HepG2 (cell line): ENCODE measurements at regions not wholly inside any gene's neighbourhood (a gene's known extent, or its start where the extent isn't known, plus 50 kb on each side); places are given as distances from the start of the nearest gene placed in this dataset.

Source experiments
- ATAC-seq: fragments of 200-7000 bp; cut with Tn5 transposase; 3 replicates; pipeline ENCODE4 v1.9.1; 2020; ENCODE audit warnings: mild to moderate bottlenecking, moderate library complexity
- BruUV-seq: library from RNA; stranded (reverse); fragments of 400-500 nt; replicated peaks from 2 replicates; lab custom pipeline; 2021; lab: Mats Ljungman, UMichigan
- CTCF ChIA-PET: fragments of 300-600 bp; formaldehyde crosslinking; extraction: SDS; loops from one replicate; lab custom pipeline; 2021; ENCODE audit warnings: low total read pairs, inconsistent platforms, low intra/inter-chr PET ratio; lab: Yijun Ruan, JAX
- POLR2A ChIA-PET: fragments of 350-600 bp; sonication (Branson Sonifier 250); formaldehyde crosslinking; loops from one replicate; lab custom pipeline; 2020; ENCODE audit warnings: antibody characterized with exemption, inconsistent platforms; lab: Yijun Ruan, JAX
- DNase-seq: peaks from one replicate; pipeline ENCODE4 v3.0.0-alpha.2; 2015; ENCODE audit warnings: low spot score
- FAIRE-seq: peaks from 3 replicates; lab custom pipeline; 2011; peaks lifted over from hg19 to GRCh38; lab: Jason Lieb, UNC
- H2AFZ ChIP-seq: one replicate; pipeline ENCODE4 v1.6.1; 2011; ENCODE audit warnings: low read length, inconsistent platforms
- H3K27ac ChIP-seq: fragments of 300-600 bp; 3 replicates; pipeline ENCODE4 v1.8.0; 2011; ENCODE audit warnings: mixed run types, mild to moderate bottlenecking, mixed read lengths, low read length, inconsistent platforms; ENCODE audit not compliant: insufficient read depth; ENCODE audit errors: extremely low read length
- H3K27me3 ChIP-seq, 2 experiments: fragments of 200-600 bp in 1 of 2; 2 replicates in 1 of 2; 3 replicates in 1 of 2; pipeline versions ENCODE4 v1.6.0 to v1.8.0; 2011; ENCODE audit warnings: low read length in 2 of 2, mild to moderate bottlenecking in 2 of 2, moderate library complexity in 2 of 2, inconsistent platforms in 1 of 2; ENCODE audit not compliant: insufficient read depth in 2 of 2, control insufficient read depth in 1 of 2
- H3K36me3 ChIP-seq, 2 experiments: fragments of 200-600 bp in 1 of 2; replicated peaks in 1 of 2; 2 replicates in 1 of 2; 3 replicates in 1 of 2; pipeline versions ENCODE4 v1.5.1 to v1.8.0; 2011; ENCODE audit warnings: low read length in 2 of 2, inconsistent platforms in 1 of 2; ENCODE audit not compliant: insufficient read depth in 2 of 2, control insufficient read depth in 1 of 2
- H3K4me1 ChIP-seq: 2 replicates; pipeline ENCODE4 v1.5.1; 2012; ENCODE audit warnings: low read length, inconsistent platforms; ENCODE audit not compliant: insufficient read depth
- H3K4me2 ChIP-seq: 2 replicates; pipeline ENCODE4 v1.6.0; 2011; ENCODE audit warnings: low read depth, low read length, inconsistent platforms
- H3K4me3 ChIP-seq, 3 experiments: fragments of 200-600 bp in 1 of 3; sonication (generic), shearing (Covaris generic) in 1 of 3; replicated peaks in 1 of 3; 2 replicates each; pipeline ENCODE4 v1.5.1; 2011 to 2016; ENCODE audit warnings: low read length in 3 of 3, inconsistent platforms in 2 of 3, low read depth in 2 of 3, mild to moderate bottlenecking in 2 of 3, control low read depth in 1 of 3, mixed read lengths in 1 of 3; ENCODE audit not compliant: insufficient read depth in 1 of 3
- H3K79me2 ChIP-seq: one replicate; pipeline ENCODE4 v1.6.1; 2011; ENCODE audit warnings: low read length, inconsistent platforms; ENCODE audit not compliant: insufficient read depth
- H3K9ac ChIP-seq: 2 replicates; pipeline ENCODE4 v1.6.0; 2011; ENCODE audit warnings: mild to moderate bottlenecking, low read depth, low read length, inconsistent platforms; ENCODE audit not compliant: insufficient read depth
- H3K9me3 ChIP-seq: 2 replicates; pipeline ENCODE4 v1.5.1; 2012; ENCODE audit warnings: mild to moderate bottlenecking, low read length
- H4K20me1 ChIP-seq: 2 replicates; pipeline ENCODE4 v1.6.0; 2011; ENCODE audit warnings: inconsistent platforms, mild to moderate bottlenecking, low read length, moderate library complexity; ENCODE audit not compliant: insufficient read depth
- ATF1 ChIP-seq: IDR thresholded peaks from 2 replicates; pipeline ENCODE4 v1.6.1; 2016; ENCODE audit warnings: mild to moderate bottlenecking, control low read depth
- PRPF4 ChIP-seq: fragments of 200-400 bp; formaldehyde crosslinking; IDR thresholded peaks from 2 replicates; pipeline ENCODE4 v1.6.1; 2016; ENCODE audit warnings: low read length, low read depth; ENCODE audit not compliant: poor library complexity, severe bottlenecking
- RCOR2 ChIP-seq: IDR thresholded peaks from 2 replicates; pipeline ENCODE4 v1.6.1; 2016; ENCODE audit warnings: missing biosample characterization, missing genetic modification reagents
- TARDBP ChIP-seq: sonication (generic); formaldehyde crosslinking; IDR thresholded peaks from 2 replicates; pipeline ENCODE4 v1.8.0; 2022; ENCODE audit warnings: mild to moderate bottlenecking, missing genetic modification reagents
- WGBS: methylation state at CpG from one replicate; pipeline ENCODE4 v1.1.6; 2017; ENCODE audit warnings: low lambda C conversion rate; 5-methylcytosine and 5-hydroxymethylcytosine counted together
- in situ Hi-C: cut with HindIII; loops from 2 replicates; pipeline ENCODE4 v1.10.0; 2017; ENCODE audit warnings: low pct_unique_long_range_greater_than_20kb; ENCODE audit not compliant: extremely low pct_ligation_motif_present
- intact Hi-C: fragments of 100-400 bp; cut with micrococcal nuclease; formaldehyde crosslinking; loops from one replicate; pipeline ENCODE4 v1.10.0; 2022; ENCODE audit not compliant: unreplicated experiment
- TF ChIP-seq, protein P1 (sequence below): sonication (generic); formaldehyde crosslinking; IDR thresholded peaks from 2 replicates; pipeline ENCODE4 v1.8.0; 2022; ENCODE audit warnings: missing genetic modification reagents, mild to moderate bottlenecking, borderline replicate concordance
- TF ChIP-seq, protein P2 (sequence below): sonication (generic); formaldehyde crosslinking; IDR thresholded peaks from 2 replicates; pipeline ENCODE4 v1.4.0; 2020; ENCODE audit warnings: missing genetic modification reagents

DNA sequence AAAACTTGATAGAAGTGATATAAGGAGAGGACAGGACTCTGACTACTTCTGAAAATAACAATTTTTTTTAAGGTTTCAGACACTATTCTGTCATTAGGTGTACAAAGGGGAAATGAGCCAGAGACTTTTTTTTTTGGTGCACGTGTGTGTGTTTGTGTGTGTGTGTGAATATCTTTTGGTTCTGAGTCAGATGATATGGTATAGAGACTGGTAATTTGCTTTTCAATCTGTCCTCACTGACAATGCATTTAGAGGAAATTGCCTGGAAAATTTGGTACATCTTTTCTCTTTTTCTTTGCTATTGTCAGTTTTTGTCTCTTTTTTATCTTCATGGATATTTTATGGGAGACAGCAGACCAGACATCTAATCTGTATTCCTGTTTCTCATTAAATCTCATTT, 59.3 kb downstream of the DDIT4L start:
- Histone ChIP-seq H3K9me3 (no peaks in the 10 kb centered on the region), H3K4me2 (no peak overlapping the region), H3K27me3 (no peaks in the 10 kb centered on the region), H3K36me3 (no peaks in the 10 kb centered on the region), H3K9ac (no peak overlapping the region), H4K20me1 (no peaks in the 10 kb centered on the region), H2AFZ (no peak overlapping the region), H3K4me3 (no peak overlapping the region), H3K4me1 (no peaks in the 10 kb centered on the region), H3K79me2 (no peaks in the 10 kb centered on the region), H3K27ac (no peak overlapping the region)
- ATAC-seq (no peak), DNase-seq (no peak), FAIRE-seq (no peak)
- 6% methylated on average over 1 of the region's 1 CpG for WGBS
- ChIA-PET CTCF (no interaction called here), POLR2A (no interaction called here)
- intact Hi-C loops: no loop called here
- BruUV-seq: no TSS peak
- in situ Hi-C loops: no loop called here
- TF ChIP-seq, protein P1, sequence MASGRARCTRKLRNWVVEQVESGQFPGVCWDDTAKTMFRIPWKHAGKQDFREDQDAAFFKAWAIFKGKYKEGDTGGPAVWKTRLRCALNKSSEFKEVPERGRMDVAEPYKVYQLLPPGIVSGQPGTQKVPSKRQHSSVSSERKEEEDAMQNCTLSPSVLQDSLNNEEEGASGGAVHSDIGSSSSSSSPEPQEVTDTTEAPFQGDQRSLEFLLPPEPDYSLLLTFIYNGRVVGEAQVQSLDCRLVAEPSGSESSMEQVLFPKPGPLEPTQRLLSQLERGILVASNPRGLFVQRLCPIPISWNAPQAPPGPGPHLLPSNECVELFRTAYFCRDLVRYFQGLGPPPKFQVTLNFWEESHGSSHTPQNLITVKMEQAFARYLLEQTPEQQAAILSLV (CRISPR knock-in tag): no peak
- no peak for TF ChIP-seq RCOR2
- no peak for TF ChIP-seq TARDBP
- no peak for TF ChIP-seq PRPF4
- TF ChIP-seq ATF1 (CRISPR knock-in tag): no peak
- TF ChIP-seq, protein P2, sequence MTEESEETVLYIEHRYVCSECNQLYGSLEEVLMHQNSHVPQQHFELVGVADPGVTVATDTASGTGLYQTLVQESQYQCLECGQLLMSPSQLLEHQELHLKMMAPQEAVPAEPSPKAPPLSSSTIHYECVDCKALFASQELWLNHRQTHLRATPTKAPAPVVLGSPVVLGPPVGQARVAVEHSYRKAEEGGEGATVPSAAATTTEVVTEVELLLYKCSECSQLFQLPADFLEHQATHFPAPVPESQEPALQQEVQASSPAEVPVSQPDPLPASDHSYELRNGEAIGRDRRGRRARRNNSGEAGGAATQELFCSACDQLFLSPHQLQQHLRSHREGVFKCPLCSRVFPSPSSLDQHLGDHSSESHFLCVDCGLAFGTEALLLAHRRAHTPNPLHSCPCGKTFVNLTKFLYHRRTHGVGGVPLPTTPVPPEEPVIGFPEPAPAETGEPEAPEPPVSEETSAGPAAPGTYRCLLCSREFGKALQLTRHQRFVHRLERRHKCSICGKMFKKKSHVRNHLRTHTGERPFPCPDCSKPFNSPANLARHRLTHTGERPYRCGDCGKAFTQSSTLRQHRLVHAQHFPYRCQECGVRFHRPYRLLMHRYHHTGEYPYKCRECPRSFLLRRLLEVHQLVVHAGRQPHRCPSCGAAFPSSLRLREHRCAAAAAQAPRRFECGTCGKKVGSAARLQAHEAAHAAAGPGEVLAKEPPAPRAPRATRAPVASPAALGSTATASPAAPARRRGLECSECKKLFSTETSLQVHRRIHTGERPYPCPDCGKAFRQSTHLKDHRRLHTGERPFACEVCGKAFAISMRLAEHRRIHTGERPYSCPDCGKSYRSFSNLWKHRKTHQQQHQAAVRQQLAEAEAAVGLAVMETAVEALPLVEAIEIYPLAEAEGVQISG: no peak
